GM23338 (cell line): ENCODE measurements at regions not wholly inside any gene's neighbourhood (a gene's known extent, or its start where the extent isn't known, plus 50 kb on each side); places are given as distances from the start of the nearest gene placed in this dataset.

Experiments used
- ATAC-seq: fragments of 200-7000 bp; cut with Tn5 transposase; 3 replicates; pipeline ENCODE4 v1.9.1; 2020
- DNase-seq: peaks from one replicate; pipeline ENCODE4 v3.0.0-alpha.2; 2015; ENCODE audit warnings: low spot score
- H2AFZ ChIP-seq: fragments of 200-600 bp; sonication (generic); 2 replicates; pipeline ENCODE4 v1.8.0; 2016; ENCODE audit warnings: antibody characterized with exemption, mild to moderate bottlenecking, moderate library complexity
- H3F3A ChIP-seq: fragments of 200-600 bp; sonication (generic); replicated peaks from 2 replicates; pipeline ENCODE4 v1.8.0; 2017; ENCODE audit warnings: antibody characterized with exemption, mixed run types, low read depth
- H3K27ac ChIP-seq: fragments of 200-600 bp; sonication (generic); 2 replicates; pipeline ENCODE4 v1.6.1; 2016; ENCODE audit warnings: low read depth
- H3K27me3 ChIP-seq: fragments of 200-600 bp; sonication (generic); 2 replicates; pipeline ENCODE4 v1.8.0; 2016; ENCODE audit warnings: mild to moderate bottlenecking, mixed run types, moderate library complexity; ENCODE audit not compliant: insufficient read depth
- H3K36me3 ChIP-seq: fragments of 200-600 bp; sonication (generic); 2 replicates; pipeline ENCODE4 v1.8.0; 2016; ENCODE audit warnings: mild to moderate bottlenecking; ENCODE audit not compliant: insufficient read depth
- H3K4me1 ChIP-seq: fragments of 200-600 bp; sonication (generic); 2 replicates; pipeline ENCODE4 v1.8.0; 2016; ENCODE audit warnings: mild to moderate bottlenecking, moderate library complexity; ENCODE audit not compliant: insufficient read depth
- H3K4me2 ChIP-seq: fragments of 200-600 bp; sonication (generic); 2 replicates; pipeline ENCODE4 v1.7.1; 2017; ENCODE audit warnings: mixed run types
- H3K4me3 ChIP-seq: fragments of 200-600 bp; sonication (generic); 2 replicates; pipeline ENCODE4 v1.6.1; 2016; ENCODE audit warnings: mixed run types
- H3K79me2 ChIP-seq: fragments of 200-600 bp; sonication (generic); replicated peaks from 2 replicates; pipeline ENCODE4 v1.8.0; 2017; ENCODE audit warnings: mild to moderate bottlenecking; ENCODE audit not compliant: insufficient read depth
- H3K9me2 ChIP-seq: fragments of 200-600 bp; sonication (generic); 2 replicates; pipeline ENCODE4 v1.8.0; 2017; ENCODE audit not compliant: insufficient read depth
- H4K20me1 ChIP-seq: fragments of 200-600 bp; sonication (generic); replicated peaks from 2 replicates; pipeline ENCODE4 v1.8.0; 2017; ENCODE audit warnings: mild to moderate bottlenecking; ENCODE audit not compliant: insufficient read depth
- H3K27ac Mint-ChIP-seq: 2 replicates; pipeline ENCODE4 v1.8.0; 2020; ENCODE audit warnings: inconsistent platforms, mild to moderate bottlenecking, moderate library complexity, mixed read lengths
- H3K27me3 Mint-ChIP-seq: 3 replicates; pipeline ENCODE4 v1.8.0; 2022; ENCODE audit warnings: low read depth, mild to moderate bottlenecking, moderate library complexity, mixed read lengths, inconsistent platforms; ENCODE audit not compliant: insufficient read depth, poor library complexity
- H3K36me3 Mint-ChIP-seq: 3 replicates; pipeline ENCODE4 v1.8.0; 2021; ENCODE audit warnings: low read depth, mild to moderate bottlenecking, inconsistent platforms, moderate library complexity, mixed read lengths
- H3K4me1 Mint-ChIP-seq: 3 replicates; pipeline ENCODE4 v1.8.0; 2020; ENCODE audit warnings: mild to moderate bottlenecking, inconsistent platforms, mixed read lengths
- H3K4me3 Mint-ChIP-seq: 3 replicates; pipeline ENCODE4 v1.8.0; 2021; ENCODE audit warnings: moderate library complexity, mild to moderate bottlenecking, inconsistent platforms, mixed read lengths
- H3K9me3 Mint-ChIP-seq: 3 replicates; pipeline ENCODE4 v1.8.0; 2020; ENCODE audit warnings: moderate library complexity, mild to moderate bottlenecking, inconsistent platforms, mixed read lengths
- CREB1 ChIP-seq: fragments of 250-450 bp; sonication (Bioruptor Pico); IDR thresholded peaks from 2 replicates; pipeline ENCODE4 v1.5.0; 2020; ENCODE audit warnings: low read depth, mild to moderate bottlenecking, moderate library complexity
- EZH2 ChIP-seq: fragments of 200-600 bp; sonication (generic); IDR thresholded peaks from one replicate; pipeline ENCODE4 v1.8.0; 2017; ENCODE audit warnings: antibody characterized with exemption, mild to moderate bottlenecking, low read depth; ENCODE audit not compliant: unreplicated experiment
- EZH2phosphoT487 ChIP-seq: fragments of 200-600 bp; sonication (generic); IDR thresholded peaks from one replicate; pipeline ENCODE4 v1.8.1; 2018; ENCODE audit warnings: antibody characterized with exemption; ENCODE audit not compliant: unreplicated experiment
- JUNB ChIP-seq: IDR thresholded peaks from one replicate; pipeline ENCODE4 v1.6.1; 2016; ENCODE audit warnings: antibody characterized with exemption; ENCODE audit not compliant: unreplicated experiment
- NANOG ChIP-seq: IDR thresholded peaks from 2 replicates; pipeline ENCODE4 v1.6.1; 2016; ENCODE audit warnings: antibody characterized with exemption, borderline replicate concordance
- POLR2AphosphoS5 ChIP-seq: IDR thresholded peaks from 2 replicates; pipeline ENCODE4 v1.6.1; 2016; ENCODE audit warnings: antibody characterized with exemption, low read depth
- STAT1 ChIP-seq: IDR thresholded peaks from one replicate; pipeline ENCODE4 v1.6.1; 2016; ENCODE audit warnings: antibody characterized with exemption; ENCODE audit not compliant: unreplicated experiment
- ZNF114 ChIP-seq: fragments of 250-450 bp; sonication (Bioruptor Pico); IDR thresholded peaks from 2 replicates; pipeline ENCODE4 v1.5.0; 2020; ENCODE audit warnings: mild to moderate bottlenecking, moderate library complexity
- ZNF331 ChIP-seq: fragments of 250-450 bp; sonication (Bioruptor Pico); IDR thresholded peaks from 2 replicates; pipeline ENCODE4 v1.5.0; 2020; ENCODE audit warnings: low read depth, mild to moderate bottlenecking, moderate library complexity
- TF ChIP-seq, protein P1 (sequence below), 2 experiments: fragments of 200-600 bp in 1 of 2; sonication (generic) in 1 of 2; conservative IDR thresholded peaks; 2 replicates each; pipeline versions ENCODE4 v1.5.1 to v1.6.1; 2016 to 2017; ENCODE audit warnings: antibody characterized with exemption in 2 of 2, low read depth in 2 of 2, mild to moderate bottlenecking in 2 of 2, moderate library complexity in 1 of 2
- TF ChIP-seq, protein P2 (sequence below): IDR thresholded peaks from one replicate; pipeline ENCODE4 v1.6.1; 2018; ENCODE audit warnings: antibody characterized with exemption; ENCODE audit not compliant: unreplicated experiment
- TF ChIP-seq, protein P3 (sequence below): IDR thresholded peaks from 2 replicates; pipeline ENCODE4 v1.6.1; 2016; ENCODE audit warnings: antibody characterized with exemption

DNA sequence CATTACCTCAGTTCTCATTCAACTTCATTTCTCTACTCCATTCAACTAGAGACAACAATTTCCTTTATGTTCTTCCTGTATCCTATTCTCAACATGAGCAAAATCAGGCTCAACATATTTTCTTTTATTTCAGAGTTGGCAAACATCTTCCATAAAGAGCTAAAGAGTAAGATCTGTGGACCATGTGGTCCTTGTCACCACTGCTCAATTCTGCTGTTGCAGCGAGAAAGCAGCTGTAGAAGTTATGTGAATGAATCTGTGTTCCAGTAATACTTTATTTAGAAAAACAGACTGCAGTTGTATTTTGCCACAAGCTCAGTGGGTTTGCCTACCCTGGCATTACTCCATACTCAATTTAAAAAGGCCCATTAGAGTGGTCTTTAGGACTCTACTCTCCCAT, 2057.3 kb downstream of the ARAP2 start (continued):
- TF ChIP-seq, protein P1, sequence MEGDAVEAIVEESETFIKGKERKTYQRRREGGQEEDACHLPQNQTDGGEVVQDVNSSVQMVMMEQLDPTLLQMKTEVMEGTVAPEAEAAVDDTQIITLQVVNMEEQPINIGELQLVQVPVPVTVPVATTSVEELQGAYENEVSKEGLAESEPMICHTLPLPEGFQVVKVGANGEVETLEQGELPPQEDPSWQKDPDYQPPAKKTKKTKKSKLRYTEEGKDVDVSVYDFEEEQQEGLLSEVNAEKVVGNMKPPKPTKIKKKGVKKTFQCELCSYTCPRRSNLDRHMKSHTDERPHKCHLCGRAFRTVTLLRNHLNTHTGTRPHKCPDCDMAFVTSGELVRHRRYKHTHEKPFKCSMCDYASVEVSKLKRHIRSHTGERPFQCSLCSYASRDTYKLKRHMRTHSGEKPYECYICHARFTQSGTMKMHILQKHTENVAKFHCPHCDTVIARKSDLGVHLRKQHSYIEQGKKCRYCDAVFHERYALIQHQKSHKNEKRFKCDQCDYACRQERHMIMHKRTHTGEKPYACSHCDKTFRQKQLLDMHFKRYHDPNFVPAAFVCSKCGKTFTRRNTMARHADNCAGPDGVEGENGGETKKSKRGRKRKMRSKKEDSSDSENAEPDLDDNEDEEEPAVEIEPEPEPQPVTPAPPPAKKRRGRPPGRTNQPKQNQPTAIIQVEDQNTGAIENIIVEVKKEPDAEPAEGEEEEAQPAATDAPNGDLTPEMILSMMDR (conservative IDR thresholded peaks at IDR 0.05; ENCODE audit: low read depth in 2 of 2) = no peak
- no peak for TF ChIP-seq ZNF331 (CRISPR knock-in tag)
- TF ChIP-seq NANOG = no peak
- TF ChIP-seq STAT1 = no peak
- TF ChIP-seq EZH2 = no peak

DNA sequence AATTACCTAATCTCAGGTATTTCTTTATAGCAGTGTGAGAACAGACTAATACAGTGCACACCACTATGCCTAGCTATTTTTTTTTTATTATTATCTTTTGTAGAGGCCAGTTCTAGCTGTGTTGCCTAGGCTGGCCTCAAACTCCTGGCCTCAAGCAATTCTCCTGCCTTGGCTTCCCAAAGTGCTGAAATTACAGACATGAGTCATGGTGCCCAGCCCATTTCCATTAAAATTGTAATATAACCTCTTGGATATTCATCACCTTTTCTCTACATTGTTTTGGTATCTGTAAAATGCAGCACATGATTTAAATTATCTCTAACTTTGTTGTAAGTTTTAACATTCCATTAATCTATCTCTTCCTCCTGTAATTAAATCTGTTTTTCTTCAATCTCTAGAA, 2052.9 kb downstream of the ARAP2 start:
- H3K27me3 ChIP-seq = no peaks in the 10 kb centered on the region
- ATAC-seq = no peak
- no peaks in the 10 kb centered on the region for H4K20me1 ChIP-seq
- TF ChIP-seq, protein P1 (conservative IDR thresholded peaks at IDR 0.05; ENCODE audit: low read depth in 2 of 2) = no peak
- TF ChIP-seq JUNB = no peak
- TF ChIP-seq, protein P2, sequence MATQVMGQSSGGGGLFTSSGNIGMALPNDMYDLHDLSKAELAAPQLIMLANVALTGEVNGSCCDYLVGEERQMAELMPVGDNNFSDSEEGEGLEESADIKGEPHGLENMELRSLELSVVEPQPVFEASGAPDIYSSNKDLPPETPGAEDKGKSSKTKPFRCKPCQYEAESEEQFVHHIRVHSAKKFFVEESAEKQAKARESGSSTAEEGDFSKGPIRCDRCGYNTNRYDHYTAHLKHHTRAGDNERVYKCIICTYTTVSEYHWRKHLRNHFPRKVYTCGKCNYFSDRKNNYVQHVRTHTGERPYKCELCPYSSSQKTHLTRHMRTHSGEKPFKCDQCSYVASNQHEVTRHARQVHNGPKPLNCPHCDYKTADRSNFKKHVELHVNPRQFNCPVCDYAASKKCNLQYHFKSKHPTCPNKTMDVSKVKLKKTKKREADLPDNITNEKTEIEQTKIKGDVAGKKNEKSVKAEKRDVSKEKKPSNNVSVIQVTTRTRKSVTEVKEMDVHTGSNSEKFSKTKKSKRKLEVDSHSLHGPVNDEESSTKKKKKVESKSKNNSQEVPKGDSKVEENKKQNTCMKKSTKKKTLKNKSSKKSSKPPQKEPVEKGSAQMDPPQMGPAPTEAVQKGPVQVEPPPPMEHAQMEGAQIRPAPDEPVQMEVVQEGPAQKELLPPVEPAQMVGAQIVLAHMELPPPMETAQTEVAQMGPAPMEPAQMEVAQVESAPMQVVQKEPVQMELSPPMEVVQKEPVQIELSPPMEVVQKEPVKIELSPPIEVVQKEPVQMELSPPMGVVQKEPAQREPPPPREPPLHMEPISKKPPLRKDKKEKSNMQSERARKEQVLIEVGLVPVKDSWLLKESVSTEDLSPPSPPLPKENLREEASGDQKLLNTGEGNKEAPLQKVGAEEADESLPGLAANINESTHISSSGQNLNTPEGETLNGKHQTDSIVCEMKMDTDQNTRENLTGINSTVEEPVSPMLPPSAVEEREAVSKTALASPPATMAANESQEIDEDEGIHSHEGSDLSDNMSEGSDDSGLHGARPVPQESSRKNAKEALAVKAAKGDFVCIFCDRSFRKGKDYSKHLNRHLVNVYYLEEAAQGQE = no peak
- no peak for TF ChIP-seq CREB1 (CRISPR knock-in tag)
- TF ChIP-seq NANOG = no peak
- TF ChIP-seq ZNF331 (CRISPR knock-in tag) = no peak
- TF ChIP-seq, protein P3, sequence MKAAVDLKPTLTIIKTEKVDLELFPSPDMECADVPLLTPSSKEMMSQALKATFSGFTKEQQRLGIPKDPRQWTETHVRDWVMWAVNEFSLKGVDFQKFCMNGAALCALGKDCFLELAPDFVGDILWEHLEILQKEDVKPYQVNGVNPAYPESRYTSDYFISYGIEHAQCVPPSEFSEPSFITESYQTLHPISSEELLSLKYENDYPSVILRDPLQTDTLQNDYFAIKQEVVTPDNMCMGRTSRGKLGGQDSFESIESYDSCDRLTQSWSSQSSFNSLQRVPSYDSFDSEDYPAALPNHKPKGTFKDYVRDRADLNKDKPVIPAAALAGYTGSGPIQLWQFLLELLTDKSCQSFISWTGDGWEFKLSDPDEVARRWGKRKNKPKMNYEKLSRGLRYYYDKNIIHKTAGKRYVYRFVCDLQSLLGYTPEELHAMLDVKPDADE = no peak
- no peak for TF ChIP-seq EZH2
- no peak for TF ChIP-seq POLR2AphosphoS5
- TF ChIP-seq ZNF114 (CRISPR knock-in tag) = no peak
- no peak for TF ChIP-seq STAT1
- no peak for TF ChIP-seq EZH2phosphoT487
- Mint-ChIP-seq H3K27me3 (no peaks in the 10 kb centered on the region), H3K9me3 (peaks cover 3% of the 10 kb centered on the region; the same call in 2 of the 3 replicates), H3K27ac (no peak overlapping the region), H3K36me3 (no peaks in the 10 kb centered on the region), H3K4me1 (peaks cover 6% of the 10 kb centered on the region), H3K4me3 (no peak overlapping the region)
- no peaks in the 10 kb centered on the region for H3F3A ChIP-seq
- peaks cover 18% of the 10 kb centered on the region for H3K4me1 ChIP-seq
- H3K27ac ChIP-seq = no peak overlapping the region
- H3K4me3 ChIP-seq = no peak overlapping the region
- H3K36me3 ChIP-seq = no peaks in the 10 kb centered on the region
- no peak overlapping the region for H2AFZ ChIP-seq
- no peaks in the 10 kb centered on the region for H3K9me2 ChIP-seq
- H3K4me2 ChIP-seq = no peak overlapping the region
- DNase-seq = no peak
- no peaks in the 10 kb centered on the region for H3K79me2 ChIP-seq
